GM11168 (cell line): ENCODE measurements at regions not wholly inside any gene's neighbourhood (a gene's known extent, or its start where the extent isn't known, plus 50 kb on each side); places are given as distances from the start of the nearest gene placed in this dataset.
"Not testable (repeated sequence)": the region's sequence is repeated elsewhere in the genome, so short reads cannot be mapped to it uniquely, and the experiment has no call there.

Source experiments
- in situ Hi-C: fragments of 300-500 bp; cut with MboI; formaldehyde crosslinking; loops from one replicate; pipeline ENCODE4 v1.12.0; 2022; ENCODE audit warnings: low sequenced_read_pairs; ENCODE audit not compliant: unreplicated experiment

- in situ Hi-C loops, result no loop called here
Observed at GRCh38 chr1:184176058-184176457, 124.5 kb downstream of the TSEN15 start.

- in situ Hi-C loops, result no loop called here
Observed at GRCh38 chr1:184181044-184181443, 129.5 kb downstream of the TSEN15 start.

GRCh38 chr1:184183919-184184318, 132.4 kb downstream of the TSEN15 start:
- in situ Hi-C loops, result no loop called here

- in situ Hi-C loops, result not testable (repeated sequence)
Observed at GRCh38 chr1:184184614-184185013, 133.1 kb downstream of the TSEN15 start.

GRCh38 chr1:184185347-184185746, 133.8 kb downstream of the TSEN15 start:
- in situ Hi-C loops, result no loop called here

GRCh38 chr1:184186167-184186566, 134.6 kb downstream of the TSEN15 start:
- in situ Hi-C loops, result no loop called here

GRCh38 chr1:184187097-184187496, 135.6 kb downstream of the TSEN15 start:
- in situ Hi-C loops, result no loop called here

- in situ Hi-C loops, result no loop called here
Observed at GRCh38 chr1:184188037-184188436, 136.5 kb downstream of the TSEN15 start.

- in situ Hi-C loops, result no loop called here
Observed at GRCh38 chr1:184189361-184189760, 137.8 kb downstream of the TSEN15 start.

GRCh38 chr1:184190616-184191015, 139.1 kb downstream of the TSEN15 start:
- in situ Hi-C loops, result no loop called here

- in situ Hi-C loops, result no loop called here
Observed at GRCh38 chr1:184191181-184191621, 139.7 kb downstream of the TSEN15 start.

GRCh38 chr1:184192796-184193195, 141.3 kb downstream of the TSEN15 start:
- in situ Hi-C loops, result no loop called here

GRCh38 chr1:184193451-184193850, 141.9 kb downstream of the TSEN15 start:
- in situ Hi-C loops, result no loop called here

- in situ Hi-C loops, result no loop called here
Observed at GRCh38 chr1:184194236-184194635, 142.7 kb downstream of the TSEN15 start.

GRCh38 chr1:184195722-184196121, 144.2 kb downstream of the TSEN15 start:
- in situ Hi-C loops, result not testable (repeated sequence)

- in situ Hi-C loops, result no loop called here
Observed at GRCh38 chr1:184197831-184198230, 146.3 kb downstream of the TSEN15 start.

GRCh38 chr1:184199036-184199435, 147.5 kb downstream of the TSEN15 start:
- in situ Hi-C loops, result no loop called here

- in situ Hi-C loops, result no loop called here
Observed at GRCh38 chr1:184199438-184200085, 148.0 kb downstream of the TSEN15 start.

GRCh38 chr1:184208622-184209021, 157.1 kb downstream of the TSEN15 start:
- in situ Hi-C loops, result no loop called here

- in situ Hi-C loops, result no loop called here
Observed at GRCh38 chr1:184210031-184210430, 158.5 kb downstream of the TSEN15 start.

GRCh38 chr1:184210862-184211261, 159.3 kb downstream of the TSEN15 start:
- in situ Hi-C loops, result no loop called here

GRCh38 chr1:184212649-184213314, 161.3 kb downstream of the TSEN15 start:
- in situ Hi-C loops, result no loop called here
